ENCODE measurements at regions not wholly inside any gene's neighbourhood (a gene's known extent, or its start where the extent isn't known, plus 50 kb on each side); places are given as distances from the start of the nearest gene placed in this dataset.

GRCh38 chr18:42474577-42474976, 519.5 kb downstream of the PIK3C3 start:
- H3K4me3 ChIP-seq, result no peak overlapping the region
- TF ChIP-seq POLR2A (IDR thresholded peaks at IDR 0.05) (no peak), CTCF (IDR thresholded peaks at IDR 0.05) (no peak), EP300 (IDR thresholded peaks at IDR 0.05) (no peak)
- H3K27me3 ChIP-seq, result no peaks in the 10 kb centered on the region
- H3K9me3 ChIP-seq, result no peaks in the 10 kb centered on the region
- H3K36me3 ChIP-seq, result no peaks in the 10 kb centered on the region
- H3K4me1 ChIP-seq, result no peaks in the 10 kb centered on the region
- DNase-seq (ENCODE audit: low spot score in 2 of 2), result no peak
- H3K27ac ChIP-seq, result no peak overlapping the region

- TF ChIP-seq CTCF (IDR thresholded peaks at IDR 0.05) (no peak), POLR2A (IDR thresholded peaks at IDR 0.05) (no peak), EP300 (IDR thresholded peaks at IDR 0.05) (no peak)
- no peaks in the 10 kb centered on the region for H3K9me3 ChIP-seq
Measured at GRCh38 chr18:42475157-42475556, 520.1 kb downstream of the PIK3C3 start.

GRCh38 chr18:42477267-42477666, 522.2 kb downstream of the PIK3C3 start:
- H3K36me3 ChIP-seq, result no peaks in the 10 kb centered on the region
- TF ChIP-seq CTCF (IDR thresholded peaks at IDR 0.05), result no peak
- no peak for TF ChIP-seq POLR2A (IDR thresholded peaks at IDR 0.05)
- no peak for TF ChIP-seq EP300 (IDR thresholded peaks at IDR 0.05)
- H3K27me3 ChIP-seq, result no peaks in the 10 kb centered on the region
- H3K9me3 ChIP-seq, result no peaks in the 10 kb centered on the region
- H3K4me3 ChIP-seq, result no peak overlapping the region
- DNase-seq (ENCODE audit: low spot score in 2 of 2), result no peak
- H3K27ac ChIP-seq, result no peak overlapping the region
- no peaks in the 10 kb centered on the region for H3K4me1 ChIP-seq

More at GRCh38 chr18:42475157-42475556, 520.1 kb downstream of the PIK3C3 start:
- 50 to 57% methylated on average over 1 of the region's 1 CpG for WGBS, 2 donors
- no peak overlapping the region for H3K27ac ChIP-seq
- no peaks in the 10 kb centered on the region for H3K27me3 ChIP-seq
- no peaks in the 10 kb centered on the region for H3K4me1 ChIP-seq
- H3K36me3 ChIP-seq, result no peaks in the 10 kb centered on the region
- H3K4me3 ChIP-seq, result no peak overlapping the region
- DNase-seq (ENCODE audit: low spot score in 2 of 2), result no peak

GRCh38 chr18:42480441-42480840, 525.4 kb downstream of the PIK3C3 start:
- Histone ChIP-seq H3K4me3 (no peak overlapping the region), H3K36me3 (no peaks in the 10 kb centered on the region), H3K4me1 (no peaks in the 10 kb centered on the region), H3K9me3 (peaks cover 0 to 3% (median 0%) of the 10 kb centered on the region in 4 donors), H3K27me3 (no peaks in the 10 kb centered on the region), H3K27ac (no peak overlapping the region)
- DNase-seq (ENCODE audit: low spot score in 2 of 2), result no peak
- no peak for TF ChIP-seq EP300 (IDR thresholded peaks at IDR 0.05)
- TF ChIP-seq CTCF (IDR thresholded peaks at IDR 0.05), result no peak
- no peak for TF ChIP-seq POLR2A (IDR thresholded peaks at IDR 0.05)
- 71 to 76% methylated on average over 5 of the region's 5 CpGs for WGBS, 2 donors

GRCh38 chr18:42484648-42485047, 529.6 kb downstream of the PIK3C3 start:
- Histone ChIP-seq H3K9me3 (peaks cover 0 to 11% (median 0%) of the 10 kb centered on the region in 4 donors), H3K27ac (no peak overlapping the region), H3K4me1 (no peaks in the 10 kb centered on the region), H3K36me3 (no peaks in the 10 kb centered on the region), H3K27me3 (no peaks in the 10 kb centered on the region), H3K4me3 (no peak overlapping the region)
- DNase-seq (ENCODE audit: low spot score in 2 of 2), result no peak
- TF ChIP-seq EP300 (IDR thresholded peaks at IDR 0.05) (no peak), POLR2A (IDR thresholded peaks at IDR 0.05) (no peak), CTCF (IDR thresholded peaks at IDR 0.05) (no peak)

Measured in tibial nerve (tissue), 4 donors.